ENCODE measurements at regions not wholly inside any gene's neighbourhood (a gene's known extent, or its start where the extent isn't known, plus 50 kb on each side); places are given as distances from the start of the nearest gene placed in this dataset.

- Histone ChIP-seq H3F3A (ENCODE audit: insufficient read depth) (no peaks in the 10 kb centered on the region), H3K4me2 (ENCODE audit: low read depth, low read length, poor library complexity, severe bottlenecking) (no peak overlapping the region), H3K79me2 (ENCODE audit: insufficient read depth, low read length) (no peaks in the 10 kb centered on the region), H3K9ac (ENCODE audit: low read length) (no peak overlapping the region), H2AFZ (ENCODE audit: low read depth, low read length, severe bottlenecking) (no peak overlapping the region), H3K9me3 (ENCODE audit: insufficient read depth, low read length) (no peaks in the 10 kb centered on the region), H3K36me3 (ENCODE audit: low read length) (no peaks in the 10 kb centered on the region), H3K27me3 (ENCODE audit: low read length) (0 out of 2 replicates have a peak, but pooled peaks cover 2% of the 10 kb centered on the region), H4K20me1 (ENCODE audit: low read depth, low read length) (no peaks in the 10 kb centered on the region), H3K4me3 (ENCODE audit: insufficient read depth, low read length, poor library complexity, severe bottlenecking) (no peak overlapping the region), H3K27ac (ENCODE audit: low read depth, low read length) (no peak overlapping the region), H3K9me2 (replicated peaks; ENCODE audit: insufficient read depth, low read length) (no peaks in the 10 kb centered on the region)
- TF ChIP-seq CTCF (IDR thresholded peaks at IDR 0.05; ENCODE audit: insufficient read depth, low read length, poor library complexity, severe bottlenecking) (no peak), EZH2phosphoT487 (conservative IDR thresholded peaks at IDR 0.05; ENCODE audit: low read length) (no peak)
Observed at GRCh38 chr17:77070888-77071279, 69.9 kb upstream of the SEC14L1 start.

GRCh38 chr17:77071925-77072490, 68.8 kb upstream of the SEC14L1 start:
- Histone ChIP-seq H4K20me1 (ENCODE audit: low read depth, low read length) (no peaks in the 10 kb centered on the region), H3K9me2 (replicated peaks; ENCODE audit: insufficient read depth, low read length) (no peaks in the 10 kb centered on the region), H3K9ac (ENCODE audit: low read length) (no peak overlapping the region)

GRCh38 chr17:77072670-77073069, 68.1 kb upstream of the SEC14L1 start:
- no peak for TF ChIP-seq EZH2phosphoT487 (conservative IDR thresholded peaks at IDR 0.05; ENCODE audit: low read length)
- no peak for TF ChIP-seq CTCF (IDR thresholded peaks at IDR 0.05; ENCODE audit: insufficient read depth, low read length, poor library complexity, severe bottlenecking)
- Histone ChIP-seq H3K9me2 (replicated peaks; ENCODE audit: insufficient read depth, low read length) (no peaks in the 10 kb centered on the region), H3K36me3 (ENCODE audit: low read length) (no peaks in the 10 kb centered on the region), H3K4me3 (ENCODE audit: insufficient read depth, low read length, poor library complexity, severe bottlenecking) (no peak overlapping the region), H3F3A (ENCODE audit: insufficient read depth) (no peaks in the 10 kb centered on the region), H3K27ac (ENCODE audit: low read depth, low read length) (no peak overlapping the region), H2AFZ (ENCODE audit: low read depth, low read length, severe bottlenecking) (no peak overlapping the region), H3K9me3 (ENCODE audit: insufficient read depth, low read length) (no peaks in the 10 kb centered on the region), H3K9ac (ENCODE audit: low read length) (no peak overlapping the region), H3K79me2 (ENCODE audit: insufficient read depth, low read length) (no peaks in the 10 kb centered on the region), H4K20me1 (ENCODE audit: low read depth, low read length) (no peaks in the 10 kb centered on the region), H3K4me2 (ENCODE audit: low read depth, low read length, poor library complexity, severe bottlenecking) (no peak overlapping the region), H3K27me3 (ENCODE audit: low read length) (0 out of 2 replicates have a peak, but pooled peaks cover 2% of the 10 kb centered on the region)

More at GRCh38 chr17:77071925-77072490, 68.8 kb upstream of the SEC14L1 start:
- Histone ChIP-seq H3K4me2 (ENCODE audit: low read depth, low read length, poor library complexity, severe bottlenecking) (no peak overlapping the region), H3F3A (ENCODE audit: insufficient read depth) (no peaks in the 10 kb centered on the region), H3K9me3 (ENCODE audit: insufficient read depth, low read length) (no peaks in the 10 kb centered on the region), H3K36me3 (ENCODE audit: low read length) (no peaks in the 10 kb centered on the region), H3K79me2 (ENCODE audit: insufficient read depth, low read length) (no peaks in the 10 kb centered on the region), H3K27ac (ENCODE audit: low read depth, low read length) (no peak overlapping the region), H2AFZ (ENCODE audit: low read depth, low read length, severe bottlenecking) (no peak overlapping the region), H3K4me3 (ENCODE audit: insufficient read depth, low read length, poor library complexity, severe bottlenecking) (no peak overlapping the region), H3K27me3 (ENCODE audit: low read length) (0 out of 2 replicates have a peak, but pooled peaks cover 2% of the 10 kb centered on the region)
- TF ChIP-seq CTCF (IDR thresholded peaks at IDR 0.05; ENCODE audit: insufficient read depth, low read length, poor library complexity, severe bottlenecking), result no peak

Measured in SU-DHL-6 (cell line).